ENCODE measurements at regions not wholly inside any gene's neighbourhood (a gene's known extent, or its start where the extent isn't known, plus 50 kb on each side); places are given as distances from the start of the nearest gene placed in this dataset.

DNA sequence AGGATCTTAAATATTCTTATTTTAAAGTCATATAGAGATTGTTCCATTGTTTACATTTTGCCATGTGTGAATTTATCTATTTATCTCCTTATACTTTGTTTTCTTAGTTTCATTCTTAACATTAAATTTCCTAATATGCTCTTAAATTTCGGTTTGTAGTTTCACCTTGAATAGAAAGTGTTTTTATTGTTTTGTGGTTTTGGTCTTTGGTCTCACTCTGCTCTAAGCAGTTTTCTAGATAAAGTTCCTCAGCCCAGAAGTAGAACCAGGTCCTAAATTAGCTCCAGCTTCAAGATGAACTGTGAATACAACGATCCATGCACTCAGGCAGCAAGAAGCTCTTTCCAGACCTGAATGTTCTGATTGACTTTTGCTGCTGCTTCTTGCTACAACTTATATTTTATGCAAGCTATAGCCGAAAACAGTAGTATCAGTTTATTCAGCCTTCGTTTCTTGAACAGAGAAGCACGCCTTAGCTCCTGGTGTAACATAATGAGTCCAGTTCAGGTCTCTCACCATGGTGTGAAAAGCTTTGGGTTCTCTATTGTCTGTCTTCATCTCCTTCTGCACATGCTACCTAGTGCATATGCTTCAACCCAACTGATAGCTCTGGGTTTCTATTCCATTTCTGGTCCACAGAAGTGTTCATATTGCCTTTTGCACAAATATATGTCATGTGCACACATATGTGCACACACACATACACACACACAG is 95.3 kb downstream of the SEM1 start:
- TF ChIP-seq, protein P1, sequence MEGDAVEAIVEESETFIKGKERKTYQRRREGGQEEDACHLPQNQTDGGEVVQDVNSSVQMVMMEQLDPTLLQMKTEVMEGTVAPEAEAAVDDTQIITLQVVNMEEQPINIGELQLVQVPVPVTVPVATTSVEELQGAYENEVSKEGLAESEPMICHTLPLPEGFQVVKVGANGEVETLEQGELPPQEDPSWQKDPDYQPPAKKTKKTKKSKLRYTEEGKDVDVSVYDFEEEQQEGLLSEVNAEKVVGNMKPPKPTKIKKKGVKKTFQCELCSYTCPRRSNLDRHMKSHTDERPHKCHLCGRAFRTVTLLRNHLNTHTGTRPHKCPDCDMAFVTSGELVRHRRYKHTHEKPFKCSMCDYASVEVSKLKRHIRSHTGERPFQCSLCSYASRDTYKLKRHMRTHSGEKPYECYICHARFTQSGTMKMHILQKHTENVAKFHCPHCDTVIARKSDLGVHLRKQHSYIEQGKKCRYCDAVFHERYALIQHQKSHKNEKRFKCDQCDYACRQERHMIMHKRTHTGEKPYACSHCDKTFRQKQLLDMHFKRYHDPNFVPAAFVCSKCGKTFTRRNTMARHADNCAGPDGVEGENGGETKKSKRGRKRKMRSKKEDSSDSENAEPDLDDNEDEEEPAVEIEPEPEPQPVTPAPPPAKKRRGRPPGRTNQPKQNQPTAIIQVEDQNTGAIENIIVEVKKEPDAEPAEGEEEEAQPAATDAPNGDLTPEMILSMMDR (IDR thresholded peaks at IDR 0.05; ENCODE audit: insufficient read depth, missing control alignments), result no peak
- no peak for DNase-seq (ENCODE audit: insufficient read length, low spot score)
- FAIRE-seq, result no peak

DNA sequence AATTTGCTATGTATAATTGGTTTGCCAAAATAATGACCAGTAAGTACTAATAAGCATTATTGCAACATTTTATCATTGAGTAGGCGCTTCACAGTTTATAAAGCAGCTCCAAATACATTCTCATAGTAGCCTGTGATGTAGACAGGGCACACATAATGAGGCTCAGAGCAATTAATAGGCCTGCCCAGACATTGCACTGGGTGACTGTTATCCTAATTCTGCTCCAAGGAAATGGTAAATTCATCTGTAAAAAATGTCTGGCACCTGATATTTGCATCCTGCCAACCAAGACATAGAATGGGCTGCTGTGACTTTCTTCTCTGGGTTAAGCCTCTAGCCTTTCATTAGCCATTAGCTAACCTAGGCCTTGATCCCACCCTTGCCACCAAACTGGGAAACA is 97.6 kb downstream of the SEM1 start:
- DNase-seq (ENCODE audit: insufficient read length, low spot score) (no peak), FAIRE-seq (no peak)
- TF ChIP-seq, protein P1 (IDR thresholded peaks at IDR 0.05; ENCODE audit: insufficient read depth, missing control alignments), result no peak

DNA sequence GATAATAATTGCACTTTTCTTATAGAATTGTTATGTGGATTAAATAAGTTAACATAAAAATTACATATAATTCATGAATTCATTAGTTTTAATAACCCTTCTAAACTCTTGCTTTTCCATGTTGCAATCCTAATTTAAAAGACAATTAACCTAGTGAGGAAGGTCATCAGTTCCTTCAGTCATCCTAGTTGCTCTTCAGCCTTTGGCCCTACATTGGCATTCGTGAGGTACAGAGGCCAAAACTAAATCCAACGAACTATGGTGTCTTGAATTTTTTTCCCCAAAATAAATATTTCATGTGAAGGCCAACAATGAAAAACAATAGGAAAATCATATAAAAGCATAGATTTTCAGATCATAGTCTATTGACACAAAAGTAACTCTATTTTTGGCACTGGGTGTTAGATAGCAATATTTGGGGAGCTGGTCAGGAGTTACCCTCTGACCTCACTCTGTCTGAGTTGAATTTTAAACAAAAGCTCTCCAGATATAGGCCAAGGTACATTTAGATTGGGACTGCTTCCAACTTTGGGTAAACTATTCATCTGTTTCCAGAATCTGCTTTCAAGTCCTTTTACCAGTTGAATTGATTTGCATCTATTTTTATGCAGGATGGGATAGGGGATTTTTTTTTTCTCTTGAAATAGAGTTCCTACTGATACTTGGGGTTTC is 104.5 kb downstream of the SEM1 start:
- DNase-seq (ENCODE audit: insufficient read length, low spot score) (no peak), FAIRE-seq (no peak)
- TF ChIP-seq, protein P1 (IDR thresholded peaks at IDR 0.05; ENCODE audit: insufficient read depth, missing control alignments), result no peak

DNA sequence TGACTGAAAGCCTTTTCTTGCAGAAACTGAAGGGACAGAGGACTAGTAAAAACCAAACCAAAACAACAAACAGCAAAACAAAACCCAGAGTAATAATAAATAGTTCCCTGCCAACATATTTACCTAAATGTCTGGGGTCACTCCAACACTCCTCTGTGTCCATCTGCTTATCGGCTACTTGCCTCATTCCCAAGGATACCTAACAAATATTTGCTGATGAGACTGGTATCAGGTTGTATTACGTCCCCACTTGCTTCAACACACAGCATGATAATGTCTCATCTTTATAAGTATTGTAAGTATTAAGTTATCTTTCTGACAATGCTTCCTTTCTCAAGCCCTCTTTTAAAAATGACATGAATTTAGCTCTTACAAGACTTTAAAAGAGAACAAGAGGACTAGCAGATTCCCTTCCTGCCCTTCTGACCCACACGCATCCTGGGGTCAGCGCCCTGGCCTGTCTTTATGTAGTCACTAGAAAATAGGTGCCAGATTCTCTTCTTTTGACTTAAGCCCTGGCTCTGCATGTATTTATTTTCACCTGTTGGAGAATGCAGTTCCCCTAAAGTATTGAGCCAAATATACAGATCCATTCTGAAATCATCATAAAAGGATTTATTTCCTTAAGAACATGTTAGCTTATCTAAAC is 110.2 kb downstream of the SEM1 start:
- FAIRE-seq, result no peak
- DNase-seq (ENCODE audit: insufficient read length, low spot score), result no peak

DNA sequence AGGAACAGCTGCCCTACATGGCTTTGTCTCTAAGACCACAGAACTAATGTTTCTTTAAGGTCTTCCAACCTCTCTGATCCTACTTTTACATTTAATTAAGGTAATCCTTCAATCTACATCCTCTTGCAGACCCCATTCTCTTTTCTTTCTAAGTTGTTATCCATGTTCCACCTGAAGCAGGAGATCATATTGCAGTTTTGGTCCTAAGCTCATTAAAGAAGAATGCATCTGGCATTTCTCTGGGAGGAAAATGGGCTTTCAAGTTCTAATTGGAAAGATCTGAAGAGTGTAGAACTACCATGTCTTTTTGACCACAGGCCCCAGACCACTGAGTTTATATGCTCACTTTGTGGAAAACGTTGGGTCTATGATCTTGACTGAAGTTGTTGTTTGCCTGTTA is 111.2 kb downstream of the SEM1 start:
- no peak for FAIRE-seq
- TF ChIP-seq, protein P1 (IDR thresholded peaks at IDR 0.05; ENCODE audit: insufficient read depth, missing control alignments), result no peak
- no peak for DNase-seq (ENCODE audit: insufficient read length, low spot score)

More for the DNA sequence above, 110.2 kb downstream of the SEM1 start:
- TF ChIP-seq, protein P1 (IDR thresholded peaks at IDR 0.05; ENCODE audit: insufficient read depth, missing control alignments), result no peak

DNA sequence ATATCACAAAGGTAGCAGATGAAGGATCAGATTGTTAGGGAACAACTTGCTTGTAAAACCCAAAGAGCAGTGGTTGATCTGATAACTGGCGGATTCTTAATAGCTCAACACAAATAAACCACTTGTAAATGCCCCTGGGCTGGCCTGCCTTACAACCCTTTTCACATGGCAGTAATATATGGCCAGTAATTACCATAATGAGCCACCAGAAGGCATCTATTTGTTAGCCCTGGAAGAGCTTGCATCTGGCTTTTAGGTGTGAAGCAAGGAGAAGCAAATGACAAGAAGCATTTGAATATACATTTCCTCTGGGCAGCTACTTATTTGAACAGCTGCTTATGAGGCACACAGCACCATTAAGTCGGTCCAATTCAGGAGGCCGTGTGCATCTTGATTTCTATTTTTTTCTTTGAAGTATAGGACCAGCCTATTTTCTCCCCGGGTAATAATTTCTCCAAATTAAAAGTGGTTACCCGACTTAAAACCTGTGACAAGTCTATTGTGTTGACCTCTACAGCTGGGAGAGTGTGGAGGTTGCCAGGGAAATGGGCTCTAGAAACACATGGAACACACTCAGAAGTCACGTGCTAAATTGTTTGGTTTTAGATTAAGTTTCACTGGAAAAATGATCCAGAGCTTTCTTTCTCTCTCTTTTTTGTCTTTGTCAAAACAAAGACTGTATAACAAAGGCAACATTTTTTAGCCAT is 113.4 kb downstream of the SEM1 start:
- no peak for FAIRE-seq
- TF ChIP-seq, protein P1 (IDR thresholded peaks at IDR 0.05; ENCODE audit: insufficient read depth, missing control alignments), result peak; percentile 7
- DNase-seq (ENCODE audit: insufficient read length, low spot score), result no peak
